Erythroblast (primary cell): ENCODE measurements at regions not wholly inside any gene's neighbourhood (a gene's known extent, or its start where the extent isn't known, plus 50 kb on each side); places are given as distances from the start of the nearest gene placed in this dataset.

Experiments used
- GATA1 ChIP-seq: IDR thresholded peaks from 2 replicates; pipeline ENCODE4 v1.6.1; 2011; ENCODE audit warnings: low read depth, mild to moderate bottlenecking, control low read depth, low read length, moderate library complexity
- POLR2A ChIP-seq: IDR thresholded peaks from 2 replicates; pipeline ENCODE4 v1.6.1; 2011; ENCODE audit warnings: mild to moderate bottlenecking, low read length

- TF ChIP-seq POLR2A, result no peak
- TF ChIP-seq GATA1, result no peak
Measured at GRCh38 chr7:135801045-135801693, 52.6 kb upstream of the FAM180A start.
